ENCODE measurements at regions not wholly inside any gene's neighbourhood (a gene's known extent, or its start where the extent isn't known, plus 50 kb on each side); places are given as distances from the start of the nearest gene placed in this dataset.

GRCh38 chr15:29590701-29591100 is 231.6 kb downstream of the TJP1 start:
- Histone ChIP-seq H3F3A (ENCODE audit: insufficient read depth) (no peaks in the 10 kb centered on the region), H2AFZ (no peak overlapping the region), H3K9me3 (ENCODE audit: low read depth) (no peaks in the 10 kb centered on the region), H3K27ac (no peak overlapping the region), H3K4me2 (ENCODE audit: unreplicated experiment) (no peak overlapping the region), H3K4me1 (ENCODE audit: insufficient read depth) (no peaks in the 10 kb centered on the region), H3K79me2 (ENCODE audit: insufficient read depth) (no peaks in the 10 kb centered on the region), H3K9me2 (ENCODE audit: insufficient read depth) (no peaks in the 10 kb centered on the region), H3K4me3 (no peak overlapping the region), H3K9ac (no peak overlapping the region), H3K36me3 (ENCODE audit: low read depth) (no peaks in the 10 kb centered on the region), H4K20me1 (ENCODE audit: insufficient read depth) (no peaks in the 10 kb centered on the region), H3K27me3 (replicated peaks; ENCODE audit: insufficient read depth) (peaks cover 18% of the 10 kb centered on the region)
- DNase-seq, result no peak
- in situ Hi-C loops (cut with MboI), result no loop called here
- no peak for TF ChIP-seq EZH2phosphoT487 (IDR thresholded peaks at IDR 0.05; ENCODE audit: insufficient read depth, low read depth)
- TF ChIP-seq EZH2 (IDR thresholded peaks at IDR 0.05; ENCODE audit: insufficient read depth, poor library complexity, severe bottlenecking), result no peak

- Histone ChIP-seq H3F3A (ENCODE audit: insufficient read depth) (no peaks in the 10 kb centered on the region), H3K4me1 (ENCODE audit: insufficient read depth) (no peaks in the 10 kb centered on the region), H2AFZ (no peak overlapping the region), H4K20me1 (ENCODE audit: insufficient read depth) (no peaks in the 10 kb centered on the region), H3K9ac (no peak overlapping the region), H3K9me3 (ENCODE audit: low read depth) (no peaks in the 10 kb centered on the region), H3K27me3 (replicated peaks; ENCODE audit: insufficient read depth) (peaks cover 18% of the 10 kb centered on the region), H3K4me2 (ENCODE audit: unreplicated experiment) (no peak overlapping the region), H3K9me2 (ENCODE audit: insufficient read depth) (no peaks in the 10 kb centered on the region), H3K4me3 (no peak overlapping the region), H3K79me2 (ENCODE audit: insufficient read depth) (no peaks in the 10 kb centered on the region), H3K27ac (no peak overlapping the region), H3K36me3 (ENCODE audit: low read depth) (no peaks in the 10 kb centered on the region)
- in situ Hi-C loops (cut with MboI), result no loop called here
- TF ChIP-seq EZH2 (IDR thresholded peaks at IDR 0.05; ENCODE audit: insufficient read depth, poor library complexity, severe bottlenecking) (no peak), EZH2phosphoT487 (IDR thresholded peaks at IDR 0.05; ENCODE audit: insufficient read depth, low read depth) (no peak)
- no peak for DNase-seq
- WGBS, 2 experiments (ENCODE audit: low coverage in 1 of 2, low lambda C conversion rate in 2 of 2, missing lambda C conversion rate in 2 of 2), result 15 to 32% methylated on average over 4 of the region's 4 CpGs
Observed at GRCh38 chr15:29589975-29590374, 232.3 kb downstream of the TJP1 start.

- no peak for DNase-seq
- no peak overlapping the region for H2AFZ ChIP-seq
- TF ChIP-seq EZH2 (IDR thresholded peaks at IDR 0.05; ENCODE audit: insufficient read depth, poor library complexity, severe bottlenecking) (no peak), EZH2phosphoT487 (IDR thresholded peaks at IDR 0.05; ENCODE audit: insufficient read depth, low read depth) (no peak)
- H3K36me3 ChIP-seq (ENCODE audit: low read depth), result no peaks in the 10 kb centered on the region
- 3% methylated on average over 9 of the region's 9 CpGs for WGBS, 2 experiments (ENCODE audit: low coverage in 1 of 2, low lambda C conversion rate in 2 of 2, missing lambda C conversion rate in 2 of 2)
- no peaks in the 10 kb centered on the region for H3K9me3 ChIP-seq (ENCODE audit: low read depth)
- H3K27me3 ChIP-seq (replicated peaks; ENCODE audit: insufficient read depth), result peaks cover 18% of the 10 kb centered on the region
- H3K79me2 ChIP-seq (ENCODE audit: insufficient read depth), result no peaks in the 10 kb centered on the region
- in situ Hi-C loops (cut with MboI), result no loop called here
- H3K4me1 ChIP-seq (ENCODE audit: insufficient read depth), result no peaks in the 10 kb centered on the region
- no peak overlapping the region for H3K27ac ChIP-seq
- no peaks in the 10 kb centered on the region for H3K9me2 ChIP-seq (ENCODE audit: insufficient read depth)
- no peak overlapping the region for H3K4me3 ChIP-seq
- H3K9ac ChIP-seq, result no peak overlapping the region
- H3F3A ChIP-seq (ENCODE audit: insufficient read depth), result no peaks in the 10 kb centered on the region
- H4K20me1 ChIP-seq (ENCODE audit: insufficient read depth), result no peaks in the 10 kb centered on the region
- no peak overlapping the region for H3K4me2 ChIP-seq (ENCODE audit: unreplicated experiment)
Observed at GRCh38 chr15:29589416-29589815, 232.9 kb downstream of the TJP1 start.

- TF ChIP-seq EZH2phosphoT487 (IDR thresholded peaks at IDR 0.05; ENCODE audit: insufficient read depth, low read depth) (no peak), EZH2 (IDR thresholded peaks at IDR 0.05; ENCODE audit: insufficient read depth, poor library complexity, severe bottlenecking) (no peak)
- Histone ChIP-seq H3K4me1 (ENCODE audit: insufficient read depth) (no peaks in the 10 kb centered on the region), H3K9me2 (ENCODE audit: insufficient read depth) (no peaks in the 10 kb centered on the region), H2AFZ (no peak overlapping the region), H3K36me3 (ENCODE audit: low read depth) (no peaks in the 10 kb centered on the region), H3K9ac (no peak overlapping the region), H3K4me3 (no peak overlapping the region), H3K27me3 (replicated peaks; ENCODE audit: insufficient read depth) (peaks cover 54% of the 10 kb centered on the region), H3K9me3 (ENCODE audit: low read depth) (no peaks in the 10 kb centered on the region), H4K20me1 (ENCODE audit: insufficient read depth) (no peaks in the 10 kb centered on the region), H3K27ac (no peak overlapping the region), H3K4me2 (ENCODE audit: unreplicated experiment) (no peak overlapping the region), H3K79me2 (ENCODE audit: insufficient read depth) (no peaks in the 10 kb centered on the region), H3F3A (ENCODE audit: insufficient read depth) (no peaks in the 10 kb centered on the region)
- no peak for DNase-seq
- WGBS, 2 experiments (ENCODE audit: low coverage in 1 of 2, low lambda C conversion rate in 2 of 2, missing lambda C conversion rate in 2 of 2), result 46 to 48% methylated on average over 4 of the region's 4 CpGs
- in situ Hi-C loops (cut with MboI), result no loop called here
Observed at GRCh38 chr15:29573197-29573838, 248.9 kb downstream of the TJP1 start.
